Omental fat pad (tissue), 3 donors: ENCODE measurements at regions not wholly inside any gene's neighbourhood (a gene's known extent, or its start where the extent isn't known, plus 50 kb on each side); places are given as distances from the start of the nearest gene placed in this dataset.

Source experiments
- ATAC-seq: fragments of 150-250 bp; one replicate; pipeline ENCODE4 v1.9.1; 2016; ENCODE audit warnings: mild to moderate bottlenecking, moderate library complexity; ENCODE audit not compliant: low FRiP score
- DNase-seq: peaks from one replicate; pipeline ENCODE4 v3.0.0-alpha.2; 2019; ENCODE audit warnings: low spot score
- CTCF ChIP-seq, 3 donors: fragments of 450-650 bp; IDR thresholded peaks; one replicate each; pipeline ENCODE4 v1.5.1; 2016 to 2017; ENCODE audit warnings: antibody characterized with exemption in 3 of 3, mild to moderate bottlenecking in 3 of 3, moderate library complexity in 2 of 3

- ATAC-seq: no peak
- no peak for DNase-seq
- no peak for TF ChIP-seq CTCF (IDR thresholded peaks at IDR 0.05)
Measured at GRCh38 chr7:86943447-86943846, 116.0 kb downstream of the ELAPOR2 start.

- ATAC-seq (no peak), DNase-seq (no peak)
- no peak for TF ChIP-seq CTCF (IDR thresholded peaks at IDR 0.05)
Measured at GRCh38 chr7:86942995-86943394, 116.5 kb downstream of the ELAPOR2 start.

GRCh38 chr7:86942081-86942480 is 117.4 kb downstream of the ELAPOR2 start:
- DNase-seq (no peak), ATAC-seq (no peak)
- no peak for TF ChIP-seq CTCF (IDR thresholded peaks at IDR 0.05)

- peak in 1 of 3 donors; percentile 29 for TF ChIP-seq CTCF (IDR thresholded peaks at IDR 0.05)
- DNase-seq: no peak
- ATAC-seq: peak; percentile 73
Measured at GRCh38 chr7:86939197-86939814, 120.1 kb downstream of the ELAPOR2 start.

GRCh38 chr7:86937363-86937878 is 122.0 kb downstream of the ELAPOR2 start:
- ATAC-seq: no peak
- TF ChIP-seq CTCF (IDR thresholded peaks at IDR 0.05): no peak
- DNase-seq: no peak

GRCh38 chr7:86933295-86933845 is 126.1 kb downstream of the ELAPOR2 start:
- DNase-seq: no peak
- ATAC-seq: no peak
- TF ChIP-seq CTCF (IDR thresholded peaks at IDR 0.05): no peak

- no peak for TF ChIP-seq CTCF (IDR thresholded peaks at IDR 0.05)
- ATAC-seq: peak; percentile 90
- no peak for DNase-seq
Measured at GRCh38 chr7:86932038-86932512, 127.4 kb downstream of the ELAPOR2 start.
